ENCODE measurements at regions not wholly inside any gene's neighbourhood (a gene's known extent, or its start where the extent isn't known, plus 50 kb on each side); places are given as distances from the start of the nearest gene placed in this dataset.
"Not testable (repeated sequence)": the region's sequence is repeated elsewhere in the genome, so short reads cannot be mapped to it uniquely, and the experiment has no call there.

GRCh38 chr12:125310461-125310860 is 245.2 kb downstream of the AACS start:
- no peak for DNase-seq (ENCODE audit: low spot score)

GRCh38 chr12:125311050-125311449 is 245.8 kb downstream of the AACS start:
- DNase-seq (ENCODE audit: low spot score): no peak

- no peak for DNase-seq (ENCODE audit: low spot score)
Measured at GRCh38 chr12:125312471-125312870, 247.2 kb downstream of the AACS start.

GRCh38 chr12:125314051-125314755 is 249.0 kb downstream of the AACS start:
- DNase-seq (ENCODE audit: low spot score): no peak

GRCh38 chr12:125315771-125316170 is 250.5 kb downstream of the AACS start:
- DNase-seq (ENCODE audit: low spot score): no peak

- no peak for DNase-seq (ENCODE audit: low spot score)
Measured at GRCh38 chr12:125320177-125320576, 254.9 kb downstream of the AACS start.

- DNase-seq (ENCODE audit: low spot score): no peak
Measured at GRCh38 chr12:125324861-125325490, 259.7 kb downstream of the AACS start.

- DNase-seq (ENCODE audit: low spot score): no peak
Measured at GRCh38 chr12:125329239-125330102, 264.2 kb downstream of the AACS start.

- peak; percentile 79 for DNase-seq (ENCODE audit: low spot score)
Measured at GRCh38 chr12:125330645-125331341, 265.6 kb downstream of the AACS start.

GRCh38 chr12:125331342-125332052 is 266.3 kb downstream of the AACS start:
- peak; percentile 15 for DNase-seq (ENCODE audit: low spot score)

GRCh38 chr12:125332900-125333299 is 267.7 kb downstream of the AACS start:
- DNase-seq (ENCODE audit: low spot score): no peak

GRCh38 chr12:125336246-125336645 is 271.0 kb downstream of the AACS start:
- DNase-seq (ENCODE audit: low spot score): no peak

- DNase-seq (ENCODE audit: low spot score): peak; percentile 14
Measured at GRCh38 chr12:125340791-125341190, 275.6 kb downstream of the AACS start.

- no peak for DNase-seq (ENCODE audit: low spot score)
Measured at GRCh38 chr12:125341422-125341821, 276.2 kb downstream of the AACS start.

GRCh38 chr12:125343649-125344048 is 278.4 kb downstream of the AACS start:
- DNase-seq (ENCODE audit: low spot score): no peak

GRCh38 chr12:125346362-125346761 is 281.1 kb downstream of the AACS start:
- DNase-seq (ENCODE audit: low spot score): no peak

- no peak for DNase-seq (ENCODE audit: low spot score)
Measured at GRCh38 chr12:125351788-125352187, 286.6 kb downstream of the AACS start.

GRCh38 chr12:125353002-125353401 is 287.8 kb downstream of the AACS start:
- not testable (repeated sequence) for DNase-seq (ENCODE audit: low spot score)

- DNase-seq (ENCODE audit: low spot score): no peak
Measured at GRCh38 chr12:125353871-125354270, 288.6 kb downstream of the AACS start.

- DNase-seq (ENCODE audit: low spot score): no peak
Measured at GRCh38 chr12:125355614-125356013, 290.4 kb downstream of the AACS start.

- DNase-seq (ENCODE audit: low spot score): no peak
Measured at GRCh38 chr12:125356111-125356510, 290.9 kb downstream of the AACS start.

- DNase-seq (ENCODE audit: low spot score): no peak
Measured at GRCh38 chr12:125357561-125357960, 292.3 kb downstream of the AACS start.

Data from AG08396 (cell line).